GM12892 (cell line): ENCODE measurements at regions not wholly inside any gene's neighbourhood (a gene's known extent, or its start where the extent isn't known, plus 50 kb on each side); places are given as distances from the start of the nearest gene placed in this dataset.

Source experiments
- POLR2A ChIP-seq: IDR thresholded peaks from 2 replicates; pipeline ENCODE4 v1.6.1; 2011; ENCODE audit warnings: low read depth, low read length, control low read depth
- TAF1 ChIP-seq: IDR thresholded peaks from 2 replicates; pipeline ENCODE4 v1.6.1; 2011; ENCODE audit warnings: low read depth, mild to moderate bottlenecking, control low read depth, low read length, borderline replicate concordance

DNA sequence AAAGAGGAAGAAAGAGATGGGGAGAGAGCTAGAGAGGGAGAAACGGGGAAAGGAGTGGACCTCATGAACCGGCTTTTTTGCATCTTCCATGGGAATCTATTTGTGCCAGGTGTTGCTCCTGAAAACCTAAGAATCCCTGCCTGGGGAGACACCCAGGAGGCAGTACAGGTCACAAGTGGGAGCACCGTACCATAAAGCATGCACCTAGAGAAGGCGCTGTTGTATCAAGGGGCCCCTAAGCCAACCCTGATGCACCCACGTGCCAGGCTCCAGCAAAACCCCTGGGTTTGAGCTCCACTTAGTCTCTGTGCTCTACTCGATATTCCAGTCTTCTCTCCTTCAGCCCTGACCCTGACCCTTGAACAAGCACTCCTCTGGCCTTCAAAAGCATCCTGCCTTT is 233.6 kb downstream of the RRAGC start:
- TF ChIP-seq TAF1 (no peak), POLR2A (no peak)
